ENCODE measurements at regions not wholly inside any gene's neighbourhood (a gene's known extent, or its start where the extent isn't known, plus 50 kb on each side); places are given as distances from the start of the nearest gene placed in this dataset.

DNA sequence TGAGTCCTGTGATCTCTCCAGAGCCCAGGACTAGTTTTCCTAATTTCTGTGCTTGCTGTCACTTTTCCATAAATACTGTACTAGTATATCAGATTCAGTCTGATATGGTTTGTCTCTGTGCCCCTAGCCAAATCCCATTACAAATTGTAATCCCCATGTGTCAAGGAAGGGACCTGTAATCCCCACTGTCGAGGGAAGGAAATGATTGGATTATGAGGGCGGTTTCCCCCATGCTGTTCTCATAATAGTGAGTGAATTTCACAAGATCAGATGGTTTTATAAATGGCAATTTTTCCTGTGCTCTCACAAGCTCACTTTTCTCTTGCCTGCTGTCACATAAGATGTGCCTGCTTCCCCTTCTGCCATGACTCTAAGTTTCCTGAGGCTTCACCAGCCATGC lies 54.8 kb upstream of the IFRD1 start:
- DNase-seq (ENCODE audit: low read depth), result no peak
- no peaks in the 10 kb centered on the region for H3K36me3 ChIP-seq (ENCODE audit: control insufficient read depth, insufficient read depth, low read length)
- POLR2A ChIA-PET, result no interaction called here
- 0 out of 2 replicates have a peak, but pooled peaks cover 1% of the 10 kb centered on the region for H3K27me3 ChIP-seq (ENCODE audit: control insufficient read depth, insufficient read depth, low read length)
- H3K4me3 ChIP-seq (ENCODE audit: low read depth, low read length), result no peak overlapping the region
- TF ChIP-seq CTCF (IDR thresholded peaks at IDR 0.05; ENCODE audit: insufficient read depth, low read depth, low read length), result no peak
- CTCF ChIA-PET, result no interaction called here

DNA sequence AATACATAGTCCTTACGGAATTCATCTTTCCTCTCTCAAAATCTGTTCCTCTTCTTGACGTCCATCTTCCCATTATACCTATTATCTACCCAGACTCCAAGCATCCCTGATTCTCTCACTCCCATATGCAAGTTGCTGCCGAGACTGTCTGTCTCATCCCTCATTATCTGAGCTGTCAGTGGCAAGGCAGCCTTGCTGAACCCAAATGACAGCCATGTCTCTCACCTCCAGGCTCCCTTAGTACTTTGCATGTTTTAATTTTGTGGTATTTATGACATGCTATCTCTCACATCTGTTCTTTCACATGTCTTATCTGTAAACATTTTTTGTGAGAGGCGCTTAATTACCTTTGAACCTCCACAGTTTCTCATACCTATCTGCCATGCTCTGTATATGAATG lies 54.4 kb upstream of the IFRD1 start:
- CTCF ChIA-PET, result interaction anchor here (0.8 kb wide), 1 partner anchor 12 kb away, joined by 3 read pairs; no protein-coding TSS in a partner anchor
- Histone ChIP-seq H3K36me3 (ENCODE audit: control insufficient read depth, insufficient read depth, low read length) (no peaks in the 10 kb centered on the region), H3K4me3 (ENCODE audit: low read depth, low read length) (no peak overlapping the region), H3K27me3 (ENCODE audit: control insufficient read depth, insufficient read depth, low read length) (0 out of 2 replicates have a peak, but pooled peaks cover 1% of the 10 kb centered on the region)
- POLR2A ChIA-PET, result no interaction called here
- no peak for DNase-seq (ENCODE audit: low read depth)
- TF ChIP-seq CTCF (IDR thresholded peaks at IDR 0.05; ENCODE audit: insufficient read depth, low read depth, low read length), result no peak

- POLR2A ChIA-PET, result no interaction called here
- Histone ChIP-seq H3K36me3 (ENCODE audit: control insufficient read depth, insufficient read depth, low read length) (no peaks in the 10 kb centered on the region), H3K27me3 (ENCODE audit: control insufficient read depth, insufficient read depth, low read length) (0 out of 2 replicates have a peak, but pooled peaks cover 1% of the 10 kb centered on the region), H3K4me3 (ENCODE audit: low read depth, low read length) (no peak overlapping the region)
- no peak for DNase-seq (ENCODE audit: low read depth)
- CTCF ChIA-PET, result no interaction called here
- TF ChIP-seq CTCF (IDR thresholded peaks at IDR 0.05; ENCODE audit: insufficient read depth, low read depth, low read length), result no peak
These were observed 51.7 kb upstream of the IFRD1 start for GRCh38 chr7:112398534-112398933.

- ChIA-PET CTCF (interaction anchor here (1.0 kb wide), 1 partner anchor 11 kb away, joined by 3 read pairs; no protein-coding TSS in a partner anchor), POLR2A (no interaction called here)
- H3K27me3 ChIP-seq (ENCODE audit: control insufficient read depth, insufficient read depth, low read length), result 0 out of 2 replicates have a peak, but pooled peaks cover 1% of the 10 kb centered on the region
- H3K36me3 ChIP-seq (ENCODE audit: control insufficient read depth, insufficient read depth, low read length), result no peaks in the 10 kb centered on the region
- DNase-seq (ENCODE audit: low read depth), result no peak
- H3K4me3 ChIP-seq (ENCODE audit: low read depth, low read length), result no peak overlapping the region
- TF ChIP-seq CTCF (IDR thresholded peaks at IDR 0.05; ENCODE audit: insufficient read depth, low read depth, low read length), result no peak
These were observed 50.8 kb upstream of the IFRD1 start for GRCh38 chr7:112399501-112399900.

DNA sequence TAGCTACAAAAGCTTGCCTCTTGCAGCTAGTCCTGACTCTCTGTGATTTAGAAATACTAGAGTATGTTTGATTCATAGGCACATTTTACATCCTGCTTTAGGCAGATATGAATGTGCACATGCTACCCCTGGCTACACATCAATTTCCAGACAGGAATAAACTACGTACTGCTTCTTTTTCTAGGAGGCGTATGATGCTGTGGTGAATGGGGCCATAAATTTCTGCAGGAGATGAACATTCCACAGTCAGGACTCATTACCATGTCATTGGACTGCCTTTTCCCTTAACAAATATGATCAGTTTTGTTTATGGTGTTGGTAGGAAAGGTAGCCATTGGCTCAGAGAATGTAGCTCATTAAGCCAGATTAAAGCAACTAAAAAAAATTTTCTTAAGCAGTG lies 50.1 kb upstream of the IFRD1 start:
- no peak for TF ChIP-seq CTCF (IDR thresholded peaks at IDR 0.05; ENCODE audit: insufficient read depth, low read depth, low read length)
- CTCF ChIA-PET, result interaction anchor here (1.0 kb wide), 1 partner anchor 10 kb away, joined by 3 read pairs; no protein-coding TSS in a partner anchor
- no peak for DNase-seq (ENCODE audit: low read depth)
- Histone ChIP-seq H3K27me3 (ENCODE audit: control insufficient read depth, insufficient read depth, low read length) (peaks cover 4% of the 10 kb centered on the region; the same call in 1 of the 2 replicates), H3K4me3 (ENCODE audit: low read depth, low read length) (no peak overlapping the region), H3K36me3 (ENCODE audit: control insufficient read depth, insufficient read depth, low read length) (no peaks in the 10 kb centered on the region)
- POLR2A ChIA-PET, result no interaction called here
